Natural killer cell (primary cell): ENCODE measurements at regions not wholly inside any gene's neighbourhood (a gene's known extent, or its start where the extent isn't known, plus 50 kb on each side); places are given as distances from the start of the nearest gene placed in this dataset.

Experiments
- ATAC-seq, 3 donors: fragments of 150-1000 bp in 2 of 3; fragments of 200-7000 bp in 1 of 3; cut with Tn5 transposase; 1 replicate in 1 of 3; 2 replicates in 2 of 3; pipeline ENCODE4 v1.10.0; 2021; ENCODE audit warnings: mild to moderate bottlenecking in 2 of 3, moderate library complexity in 2 of 3
- DNase-seq, 2 donors: peaks; one replicate each; pipeline versions ENCODE4 v3.0.0 to v3.0.0-alpha.2; 2013 to 2021; ENCODE audit warnings: mixed read lengths in 1 of 2
- H3K27ac ChIP-seq: one replicate; pipeline ENCODE4 v1.5.1; 2013; ENCODE audit warnings: mild to moderate bottlenecking, low read length
- H3K27me3 ChIP-seq: one replicate; pipeline ENCODE4 v1.6.1; 2013; ENCODE audit warnings: low read length; ENCODE audit not compliant: control insufficient read depth, insufficient read depth
- H3K36me3 ChIP-seq: one replicate; pipeline ENCODE4 v1.6.1; 2013; ENCODE audit warnings: low read length; ENCODE audit not compliant: control insufficient read depth, insufficient read depth
- H3K4me1 ChIP-seq: one replicate; pipeline ENCODE4 v1.6.1; 2013; ENCODE audit warnings: low read length; ENCODE audit not compliant: control insufficient read depth, insufficient read depth
- H3K4me3 ChIP-seq: one replicate; pipeline ENCODE4 v1.5.1; 2013; ENCODE audit warnings: low read length
- H3K9me3 ChIP-seq: one replicate; pipeline ENCODE4 v1.6.1; 2013; ENCODE audit warnings: low read length; ENCODE audit not compliant: control insufficient read depth, insufficient read depth
- H3K27ac Mint-ChIP-seq, 2 donors: one replicate each; pipeline ENCODE4 v1.8.0; 2022; ENCODE audit warnings: mild to moderate bottlenecking in 2 of 2, mixed read lengths in 2 of 2, moderate library complexity in 1 of 2
- H3K27me3 Mint-ChIP-seq, 2 donors: one replicate each; pipeline ENCODE4 v1.8.0; 2022; ENCODE audit warnings: low read depth in 2 of 2, mixed read lengths in 2 of 2
- H3K36me3 Mint-ChIP-seq: one replicate; pipeline ENCODE4 v1.8.0; 2022; ENCODE audit warnings: mixed read lengths
- H3K4me1 Mint-ChIP-seq, 2 donors: one replicate each; pipeline ENCODE4 v1.8.0; 2022; ENCODE audit warnings: mixed read lengths in 2 of 2
- H3K4me3 Mint-ChIP-seq: one replicate; pipeline ENCODE4 v1.8.0; 2022; ENCODE audit warnings: mild to moderate bottlenecking, moderate library complexity, mixed read lengths
- H3K9me3 Mint-ChIP-seq, 2 donors: one replicate each; pipeline ENCODE4 v1.8.0; 2022; ENCODE audit warnings: mixed read lengths in 2 of 2
- CTCF ChIP-seq: fragments of 200-600 bp; IDR thresholded peaks from one replicate; pipeline ENCODE4 v1.8.0; 2022; ENCODE audit warnings: antibody characterized with exemption
- WGBS: methylation state at CpG from one replicate; pipeline ENCODE4 v1.1.7; 2013; ENCODE audit warnings: missing lambda C conversion rate; ENCODE audit not compliant: insufficient coverage; 5-methylcytosine and 5-hydroxymethylcytosine counted together
- intact Hi-C: fragments of 100-400 bp; cut with micrococcal nuclease; formaldehyde crosslinking; loops from one replicate; pipeline ENCODE4 v1.14.2; 2022

- Mint-ChIP-seq H3K27me3 (no peaks in the 10 kb centered on the region), H3K36me3 (peaks cover 11% of the 10 kb centered on the region), H3K4me1 (no peaks in the 10 kb centered on the region), H3K9me3 (peaks cover 15 to 32% of the 10 kb centered on the region in 2 donors), H3K4me3 (no peak overlapping the region), H3K27ac (no peak overlapping the region)
- no peak for DNase-seq
- TF ChIP-seq CTCF, result no peak
- H3K36me3 ChIP-seq, result no peaks in the 10 kb centered on the region
- no peaks in the 10 kb centered on the region for H3K27me3 ChIP-seq
- WGBS, result 92% methylated on average over 53 of the region's 53 CpGs
- no peak for ATAC-seq
- H3K27ac ChIP-seq, result no peak overlapping the region
- H3K4me1 ChIP-seq, result no peaks in the 10 kb centered on the region
- H3K4me3 ChIP-seq, result no peak overlapping the region
- peaks cover 16% of the 10 kb centered on the region for H3K9me3 ChIP-seq
- intact Hi-C loops, result no loop called here
Measured at GRCh38 chr13:85204668-85205344, 594.4 kb downstream of the SLITRK6 start.

GRCh38 chr13:85197431-85197830 lies 601.8 kb downstream of the SLITRK6 start:
- Mint-ChIP-seq H3K36me3 (no peaks in the 10 kb centered on the region), H3K4me1 (no peaks in the 10 kb centered on the region), H3K4me3 (no peak overlapping the region), H3K27me3 (no peaks in the 10 kb centered on the region), H3K27ac (no peak overlapping the region), H3K9me3 (peaks cover 14 to 28% of the 10 kb centered on the region in 2 donors)
- no peak for TF ChIP-seq CTCF
- DNase-seq (no peak), ATAC-seq (no peak)
- Histone ChIP-seq H3K27me3 (no peaks in the 10 kb centered on the region), H3K4me1 (no peaks in the 10 kb centered on the region), H3K9me3 (no peaks in the 10 kb centered on the region), H3K36me3 (no peaks in the 10 kb centered on the region), H3K4me3 (no peak overlapping the region), H3K27ac (no peak overlapping the region)
- WGBS, result 9% methylated on average over 1 of the region's 1 CpG
- intact Hi-C loops, result no loop called here

DNA sequence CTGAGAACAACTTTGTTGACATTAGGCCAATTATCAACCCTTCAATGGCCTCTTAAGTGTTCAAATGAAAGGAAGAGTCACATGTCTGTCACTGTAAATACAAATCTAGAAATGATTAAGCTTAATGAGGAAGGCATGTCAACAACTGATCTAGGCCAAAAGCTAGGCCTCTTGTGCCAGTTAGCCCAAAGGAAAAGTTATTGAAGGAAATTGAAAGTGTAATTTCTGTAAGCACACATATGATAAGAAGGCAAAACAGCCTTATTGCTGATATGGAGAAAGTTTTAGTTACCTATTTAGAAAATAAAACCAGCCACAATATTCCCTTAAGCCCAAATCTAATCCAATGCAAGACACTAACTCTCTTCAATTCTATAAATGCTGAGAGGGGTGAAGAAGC lies 604.7 kb downstream of the SLITRK6 start:
- ATAC-seq, result no peak
- no peak overlapping the region for H3K4me3 Mint-ChIP-seq
- intact Hi-C loops, result no loop called here

More for the DNA sequence above, 604.7 kb downstream of the SLITRK6 start:
- H3K27me3 Mint-ChIP-seq, result no peaks in the 10 kb centered on the region
- no peak for DNase-seq
- H3K9me3 Mint-ChIP-seq, result peaks cover 7 to 15% of the 10 kb centered on the region in 2 donors
- H3K27ac Mint-ChIP-seq, result no peak overlapping the region
- no peaks in the 10 kb centered on the region for H3K4me1 Mint-ChIP-seq
- H3K9me3 ChIP-seq, result no peaks in the 10 kb centered on the region
- H3K27me3 ChIP-seq, result no peaks in the 10 kb centered on the region
- H3K36me3 ChIP-seq, result no peaks in the 10 kb centered on the region
- H3K27ac ChIP-seq, result no peak overlapping the region
- H3K4me1 ChIP-seq, result no peaks in the 10 kb centered on the region
- TF ChIP-seq CTCF, result no peak
- no peaks in the 10 kb centered on the region for H3K36me3 Mint-ChIP-seq
- no peak overlapping the region for H3K4me3 ChIP-seq
